ENCODE measurements at regions not wholly inside any gene's neighbourhood (a gene's known extent, or its start where the extent isn't known, plus 50 kb on each side); places are given as distances from the start of the nearest gene placed in this dataset.

DNA sequence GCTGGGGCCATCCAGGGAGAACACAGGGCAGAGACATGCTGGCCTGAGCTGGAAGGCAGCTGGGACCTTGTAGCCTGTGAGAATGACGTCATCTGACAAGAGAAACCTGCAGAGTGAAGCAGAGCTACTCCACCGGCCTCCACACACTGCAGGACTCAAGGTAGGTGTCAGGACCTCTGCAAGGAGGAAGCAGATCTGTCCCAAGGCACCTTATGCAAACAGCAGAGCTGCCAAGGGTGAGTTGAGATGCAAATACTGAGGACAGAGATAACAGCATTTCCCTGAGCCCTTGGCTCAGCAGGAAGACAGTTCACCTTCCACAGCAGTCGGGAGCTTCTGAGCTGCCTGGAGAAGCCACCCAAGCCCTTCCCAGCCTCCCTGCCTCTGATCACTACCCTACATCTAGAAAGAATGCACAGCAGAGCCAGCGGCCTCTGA, 51.9 kb upstream of the IGSF9B start:
- peak; percentile 69 to 79 for DNase-seq

DNA sequence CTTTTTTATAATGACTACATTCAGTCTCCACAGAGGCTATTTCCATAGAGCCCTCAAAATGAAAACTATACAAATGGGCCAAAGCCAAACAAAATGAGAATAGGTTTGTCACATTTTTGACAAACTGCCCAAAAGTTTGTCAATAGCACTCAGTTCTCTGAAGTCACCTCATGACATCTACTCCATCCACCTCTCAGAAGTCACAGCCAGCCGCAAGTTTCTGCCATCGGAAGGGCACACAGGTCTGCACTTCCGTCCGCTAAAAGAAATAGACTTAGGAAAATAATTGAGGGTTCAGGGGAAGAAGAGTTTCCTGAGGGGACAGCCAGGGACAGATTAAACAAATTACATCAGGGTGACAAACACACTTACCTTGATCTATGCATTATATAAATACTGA, 55.4 kb upstream of the JAM3 start:
- no peak for DNase-seq

DNA sequence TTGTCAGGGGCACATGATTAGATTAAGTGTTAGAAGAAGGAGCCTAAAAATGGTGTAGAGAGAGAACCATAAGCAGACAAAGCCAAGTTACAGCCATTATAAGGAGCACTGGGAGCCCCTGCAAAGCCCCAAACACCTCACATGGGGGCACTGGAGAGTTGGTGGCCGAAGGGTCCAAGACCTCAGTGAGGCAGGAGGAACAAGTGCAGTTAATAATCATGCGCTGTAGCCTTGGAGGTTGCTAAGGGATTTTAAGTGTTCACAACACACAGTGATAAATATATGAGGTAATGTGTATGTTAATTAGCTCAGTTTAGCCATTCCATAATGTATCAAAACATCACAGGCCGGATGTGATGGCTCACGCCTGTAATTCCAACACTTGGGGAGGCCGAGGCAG, 54.4 kb upstream of the JAM3 start:
- peak; percentile 39 to 63 for DNase-seq

DNA sequence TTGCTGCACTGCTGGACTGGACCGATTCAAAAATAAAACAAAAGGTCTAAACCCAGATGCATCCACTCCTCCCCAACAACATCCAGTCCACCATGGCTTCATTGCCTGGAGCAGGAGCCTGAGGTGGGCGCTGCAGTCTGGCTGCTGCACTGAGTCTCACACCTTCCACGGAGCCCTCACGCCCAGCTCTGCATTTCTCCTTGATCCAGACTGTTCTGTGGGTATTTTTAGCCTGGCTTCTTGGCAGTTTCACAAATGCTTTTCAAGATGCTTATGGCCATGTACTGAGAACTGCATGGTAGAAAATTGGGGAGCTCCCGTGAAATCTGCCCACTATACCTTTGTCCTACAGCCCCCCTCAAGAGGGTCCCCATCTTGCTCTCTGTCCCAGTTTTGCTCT, 53.3 kb upstream of the JAM3 start:
- DNase-seq = no peak

DNA sequence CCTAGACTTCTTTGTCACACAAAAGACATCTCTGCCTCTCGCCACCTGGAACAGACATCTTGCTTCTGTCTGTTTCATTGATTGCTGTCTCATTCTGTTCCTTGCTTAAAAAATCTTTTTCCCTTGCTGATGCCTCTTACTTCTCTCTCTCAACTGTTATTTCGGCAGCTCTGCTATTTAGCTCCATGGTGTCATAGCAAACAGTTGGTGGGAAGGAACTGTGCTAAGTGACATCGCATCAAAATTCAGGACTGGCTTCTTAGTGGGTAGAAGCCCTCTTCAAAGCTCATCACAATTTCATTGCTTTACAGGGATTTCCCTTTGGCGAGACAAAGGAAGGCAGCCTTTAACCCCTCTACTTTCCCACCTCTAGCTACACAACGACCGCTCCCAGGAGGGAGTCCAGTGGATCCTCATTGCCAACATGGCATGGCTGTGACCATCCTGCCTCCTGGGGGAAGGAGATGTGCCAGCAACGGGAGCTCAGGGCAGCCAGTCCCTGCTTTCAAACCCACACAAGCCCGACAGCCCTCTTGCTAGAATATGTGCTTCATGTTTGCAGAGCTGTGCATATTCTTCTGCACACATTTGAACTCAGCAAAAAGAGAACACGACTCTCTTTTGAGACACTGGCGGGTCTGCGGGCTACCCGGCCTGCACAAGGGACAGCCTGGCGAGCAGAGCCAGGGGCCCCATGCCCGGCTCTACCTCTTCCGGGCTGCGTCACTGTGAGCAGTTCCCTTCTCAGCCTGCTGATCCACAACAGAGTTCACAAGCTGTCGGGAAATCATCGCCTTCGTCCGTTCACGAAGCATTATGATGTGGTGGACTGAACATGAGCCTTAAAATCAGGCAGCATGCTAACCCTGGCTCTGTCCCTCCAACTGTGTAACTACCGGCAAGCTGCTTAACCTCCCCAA, 51.1 kb upstream of the JAM3 start:
- DNase-seq = no peak

All from NCI-H526 (cell line).